GM19351 (cell line): ENCODE measurements at regions not wholly inside any gene's neighbourhood (a gene's known extent, or its start where the extent isn't known, plus 50 kb on each side); places are given as distances from the start of the nearest gene placed in this dataset.
"Not testable (repeated sequence)": the region's sequence is repeated elsewhere in the genome, so short reads cannot be mapped to it uniquely, and the experiment has no call there.

ENCODE experiments used
- ATAC-seq: cut with Tn5 transposase; IDR thresholded peaks from one replicate; pipeline ENCODE4 v1.9.1; 2021; ENCODE audit warnings: mild to moderate bottlenecking, moderate library complexity; ENCODE audit not compliant: unreplicated experiment

- no peak for ATAC-seq
Measured at GRCh38 chr11:87490671-87491070, 452.9 kb downstream of the TMEM135 start.

DNA sequence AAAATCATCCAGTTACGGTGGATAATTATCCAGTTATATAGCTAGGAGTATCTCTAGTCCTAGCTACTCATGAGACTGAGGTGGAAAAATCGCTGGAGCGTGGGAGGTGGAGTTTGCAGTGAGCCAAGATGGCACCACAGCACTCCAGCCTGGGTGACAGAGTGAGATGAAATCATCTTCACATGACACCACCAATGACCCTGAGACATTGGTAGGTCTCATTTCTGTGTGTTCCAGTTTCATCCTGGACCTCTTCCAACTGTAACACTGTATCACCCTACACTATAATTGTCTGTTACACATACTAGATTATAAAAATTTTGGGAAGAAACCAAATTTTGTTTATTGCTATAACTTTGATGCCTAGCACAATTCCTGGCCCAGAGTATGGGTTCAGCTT lies 446.8 kb downstream of the TMEM135 start:
- ATAC-seq: no peak

DNA sequence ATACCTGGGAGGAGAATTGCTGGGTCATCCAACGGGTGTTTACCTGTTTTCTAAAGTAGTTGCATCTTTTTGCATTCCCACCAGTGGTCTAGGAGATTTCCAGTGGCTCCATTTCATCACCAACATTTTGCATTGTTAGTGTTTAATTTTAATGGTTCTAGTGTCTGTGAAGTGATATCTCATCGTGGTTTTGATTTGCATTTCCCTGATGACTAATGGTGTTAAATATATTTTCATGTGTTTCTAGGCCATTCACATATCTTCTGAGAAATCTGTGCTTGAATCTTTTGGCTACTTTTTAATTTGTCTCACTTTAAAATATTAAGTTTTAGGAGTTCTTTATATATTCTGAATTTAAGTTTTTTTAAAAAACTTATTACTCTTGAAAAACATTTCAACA lies 439.6 kb downstream of the TMEM135 start:
- no peak for ATAC-seq

DNA sequence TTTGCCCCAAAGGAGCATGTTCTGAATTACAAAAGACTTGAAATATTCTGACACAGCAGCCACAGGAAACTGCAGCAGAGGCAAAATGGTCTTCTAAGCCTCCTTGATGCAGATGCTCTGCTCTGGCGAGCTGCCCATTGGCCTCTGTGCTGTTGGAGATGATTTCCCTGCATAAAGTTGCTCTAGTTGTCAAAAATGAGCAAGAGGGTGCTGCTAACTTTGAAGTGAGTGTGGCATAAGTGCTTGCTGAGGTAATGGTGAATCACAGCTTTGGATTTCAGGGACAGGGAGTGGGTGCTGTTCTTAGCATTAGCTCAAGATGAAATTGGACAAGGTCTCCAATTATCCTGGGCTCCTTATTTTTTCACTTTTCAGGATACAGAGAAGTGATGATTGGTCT lies 435.4 kb downstream of the TMEM135 start:
- no peak for ATAC-seq

DNA sequence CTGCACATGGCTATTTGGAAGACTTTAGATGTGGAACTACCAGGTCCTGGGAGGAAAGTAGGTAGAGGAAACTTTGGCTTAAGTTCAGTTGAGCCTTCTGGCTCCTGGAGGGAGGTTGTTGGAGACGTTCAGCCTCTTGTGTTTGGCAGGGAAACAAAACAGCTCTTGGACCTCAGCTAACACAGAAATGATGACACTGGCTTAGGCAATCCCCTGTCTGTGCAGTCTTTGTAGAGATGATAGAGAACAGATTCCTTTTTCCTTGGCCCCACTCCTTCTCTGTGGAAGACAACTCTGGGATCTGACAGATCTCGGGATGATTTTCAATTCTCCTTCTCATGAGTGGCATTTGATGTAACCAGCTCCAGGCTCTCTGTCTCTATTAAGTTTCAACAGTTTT lies 428.5 kb downstream of the TMEM135 start:
- ATAC-seq: no peak

GRCh38 chr11:87465716-87466115 lies 428.0 kb downstream of the TMEM135 start:
- no peak for ATAC-seq

DNA sequence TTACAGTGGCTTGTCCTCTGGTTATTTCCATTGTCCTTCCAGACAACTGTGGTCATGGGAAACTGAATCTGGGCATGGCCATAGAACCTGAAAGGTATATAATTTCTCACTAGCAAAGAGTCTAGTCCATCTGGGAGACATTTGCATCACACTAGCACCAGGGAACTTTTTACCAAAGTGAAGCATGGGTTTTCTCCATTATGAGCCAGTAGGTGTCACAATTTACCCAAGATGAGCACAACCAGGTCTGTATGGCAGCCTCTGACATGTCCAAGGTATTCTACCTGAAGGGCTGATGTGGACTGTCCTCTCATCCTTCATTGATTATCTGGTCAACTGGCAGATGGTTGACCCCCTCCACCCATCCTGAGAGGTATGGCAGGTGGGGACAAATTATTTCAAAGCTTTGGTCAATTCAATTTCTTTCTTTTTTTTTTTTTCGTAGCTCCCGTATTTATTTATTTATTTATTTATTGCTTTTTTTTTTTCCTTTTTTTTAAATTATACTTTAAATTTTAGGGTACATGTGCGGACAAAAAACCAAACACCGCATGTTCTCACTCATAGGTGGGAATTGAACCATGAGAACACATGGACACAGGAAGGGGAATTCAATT lies 425.9 kb downstream of the TMEM135 start:
- peak; percentile 87 for ATAC-seq

DNA sequence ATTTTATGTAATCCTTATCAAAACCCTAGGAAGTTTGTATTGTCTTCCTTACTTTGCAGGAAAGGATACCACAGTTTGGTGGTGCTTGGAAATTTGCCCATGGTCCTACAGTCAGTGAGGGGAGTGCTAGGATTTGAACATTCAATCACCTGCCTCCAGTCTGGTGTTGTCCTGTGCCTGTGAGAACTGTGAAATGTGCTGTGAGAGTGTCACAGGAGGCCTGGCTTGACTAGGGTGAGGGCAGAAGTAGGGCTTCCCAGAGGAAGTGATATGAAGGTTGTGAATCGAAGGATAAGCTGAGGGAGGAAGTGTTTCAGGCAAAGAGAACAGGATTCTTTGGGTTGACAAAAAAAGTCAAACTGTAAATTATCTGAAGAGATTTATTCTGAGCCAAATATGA lies 424.4 kb downstream of the TMEM135 start:
- no peak for ATAC-seq

- no peak for ATAC-seq
Measured at GRCh38 chr11:87460842-87461637, 423.3 kb downstream of the TMEM135 start.

- no peak for ATAC-seq
Measured at GRCh38 chr11:87460279-87460678, 422.5 kb downstream of the TMEM135 start.

- ATAC-seq: no peak
Measured at GRCh38 chr11:87459351-87459750, 421.6 kb downstream of the TMEM135 start.

DNA sequence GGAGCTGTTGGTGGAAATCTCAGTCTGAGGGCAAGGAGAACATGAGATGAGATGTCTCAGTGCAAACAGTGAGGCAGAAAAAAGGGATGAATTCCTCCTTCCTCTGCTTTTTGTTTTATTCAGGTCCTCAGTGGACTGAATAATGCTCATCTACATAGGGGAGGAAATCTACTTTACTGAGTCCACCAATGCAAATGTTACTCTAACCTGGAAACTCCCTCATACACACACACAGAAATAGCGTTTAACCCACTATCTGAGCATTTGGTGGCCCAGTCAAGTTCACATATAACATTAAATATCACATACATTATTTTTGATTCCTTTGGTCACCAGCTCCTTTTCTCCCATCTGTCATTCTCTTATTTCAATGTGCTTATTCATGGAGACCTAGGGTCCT lies 418.8 kb downstream of the TMEM135 start:
- ATAC-seq: peak; percentile 43

GRCh38 chr11:87455180-87455579 lies 417.4 kb downstream of the TMEM135 start:
- ATAC-seq: no peak

- peak; percentile 86 for ATAC-seq
Measured at GRCh38 chr11:87454241-87454640, 416.5 kb downstream of the TMEM135 start.

GRCh38 chr11:87453531-87454089 lies 415.9 kb downstream of the TMEM135 start:
- ATAC-seq: peak; percentile 4

- ATAC-seq: not testable (repeated sequence)
Measured at GRCh38 chr11:87452025-87452424, 414.3 kb downstream of the TMEM135 start.

DNA sequence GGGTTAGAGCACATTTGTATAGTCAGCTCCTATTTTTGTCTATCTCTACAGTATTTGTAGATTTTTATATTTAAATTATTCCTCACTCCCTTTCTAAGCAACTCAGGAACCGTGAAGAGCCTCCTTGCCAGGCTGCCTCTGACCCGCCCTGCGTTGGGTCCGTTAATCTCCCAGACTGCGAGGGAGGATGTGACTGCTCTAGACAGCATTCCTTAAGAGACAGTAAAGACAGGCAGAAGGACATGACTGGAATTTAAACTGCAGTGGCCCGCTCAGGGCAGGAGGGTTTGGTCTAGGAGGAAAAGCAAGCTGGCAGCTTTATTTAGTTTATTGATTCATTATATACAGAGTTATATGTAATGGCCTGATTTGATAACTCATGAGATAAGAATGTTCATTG lies 413.7 kb downstream of the TMEM135 start:
- no peak for ATAC-seq

- no peak for ATAC-seq
Measured at GRCh38 chr11:87447606-87448005, 409.9 kb downstream of the TMEM135 start.

- ATAC-seq: no peak
Measured at GRCh38 chr11:87444993-87445392, 407.3 kb downstream of the TMEM135 start.

DNA sequence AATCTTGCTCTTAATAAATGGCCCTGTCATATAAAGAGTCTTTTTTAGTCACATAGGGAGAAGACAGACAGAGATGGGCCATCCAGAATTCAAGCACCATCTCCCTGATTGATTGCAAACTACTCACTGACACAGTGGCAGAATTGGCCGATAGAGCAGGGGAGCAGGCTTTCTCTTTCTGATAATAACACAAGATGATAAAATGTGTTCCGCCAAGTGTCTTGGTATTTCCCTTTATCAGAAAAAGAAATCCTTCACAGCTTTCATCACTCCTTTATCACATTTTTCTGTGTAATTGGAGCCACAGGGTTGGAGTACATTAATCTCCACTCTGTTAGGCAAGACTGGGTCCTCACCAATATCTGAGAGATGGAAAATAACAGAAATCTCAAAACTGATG lies 406.0 kb downstream of the TMEM135 start:
- ATAC-seq: no peak

GRCh38 chr11:87440076-87440770 lies 402.5 kb downstream of the TMEM135 start:
- ATAC-seq: no peak

DNA sequence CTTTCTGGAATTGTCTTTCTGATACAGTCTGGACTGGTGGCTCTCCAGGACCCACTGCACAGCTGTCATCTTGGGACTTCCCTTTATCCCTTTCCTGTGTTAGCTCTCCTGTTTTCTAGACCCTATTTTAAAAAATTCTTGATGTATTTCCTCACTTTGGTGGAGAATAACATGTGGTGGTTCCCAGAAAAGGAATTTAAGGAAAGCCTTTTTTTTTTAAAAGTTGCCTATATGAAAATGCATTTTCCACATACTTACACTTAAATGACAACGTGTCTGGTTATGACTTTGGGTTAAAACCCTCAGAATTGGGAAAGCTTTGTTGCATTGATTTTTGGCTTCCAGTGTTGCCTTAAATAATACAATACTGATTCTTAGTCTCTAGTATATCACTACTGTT lies 400.7 kb downstream of the TMEM135 start:
- no peak for ATAC-seq
